GM18508 (cell line): ENCODE measurements at regions not wholly inside any gene's neighbourhood (a gene's known extent, or its start where the extent isn't known, plus 50 kb on each side); places are given as distances from the start of the nearest gene placed in this dataset.

Source experiments
- ATAC-seq: cut with Tn5 transposase; IDR thresholded peaks from one replicate; pipeline ENCODE4 v1.9.1; 2021; ENCODE audit warnings: moderate number of reproducible peaks; ENCODE audit not compliant: insufficient read depth, unreplicated experiment

- ATAC-seq, result no peak
Measured at GRCh38 chr3:189449084-189449483, 182.1 kb upstream of the TP63 start.

- no peak for ATAC-seq
Measured at GRCh38 chr3:189455009-189455408, 176.2 kb upstream of the TP63 start.

DNA sequence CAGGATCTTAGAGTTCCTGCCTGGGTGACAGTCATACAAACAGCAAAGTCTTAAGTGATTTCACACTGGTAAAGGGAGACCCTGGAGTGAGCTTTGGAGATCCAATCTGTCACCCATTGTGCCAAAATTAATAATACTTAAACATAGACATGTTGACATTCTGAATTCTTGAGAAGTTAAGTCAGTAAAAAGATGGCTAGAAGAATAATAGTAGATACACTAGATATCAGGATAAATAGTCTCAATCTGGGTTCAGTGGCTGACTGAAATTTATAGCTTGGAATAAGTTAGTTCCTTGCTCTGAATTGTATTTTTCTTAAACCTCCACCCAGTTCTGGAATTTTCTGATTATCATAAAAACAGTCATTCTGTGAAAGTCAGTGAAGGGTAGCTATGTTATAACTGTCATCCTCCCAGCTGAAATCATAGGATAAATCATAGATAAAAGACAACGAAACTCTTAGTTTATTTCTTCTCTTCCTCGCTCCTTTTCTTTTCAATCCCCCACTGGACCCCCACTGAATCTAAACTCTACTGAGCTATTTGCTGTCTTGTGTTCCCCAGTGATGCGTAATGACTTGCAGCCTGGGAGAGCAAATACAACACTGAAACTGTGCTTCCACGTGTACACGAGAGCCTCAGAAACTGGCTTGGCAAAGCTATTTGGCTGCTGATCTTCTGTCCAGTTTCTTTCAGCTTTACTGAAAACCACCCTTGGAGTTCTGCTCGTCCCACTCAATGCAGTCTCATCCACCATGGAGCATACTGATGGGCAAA is 175.4 kb upstream of the TP63 start:
- no peak for ATAC-seq

DNA sequence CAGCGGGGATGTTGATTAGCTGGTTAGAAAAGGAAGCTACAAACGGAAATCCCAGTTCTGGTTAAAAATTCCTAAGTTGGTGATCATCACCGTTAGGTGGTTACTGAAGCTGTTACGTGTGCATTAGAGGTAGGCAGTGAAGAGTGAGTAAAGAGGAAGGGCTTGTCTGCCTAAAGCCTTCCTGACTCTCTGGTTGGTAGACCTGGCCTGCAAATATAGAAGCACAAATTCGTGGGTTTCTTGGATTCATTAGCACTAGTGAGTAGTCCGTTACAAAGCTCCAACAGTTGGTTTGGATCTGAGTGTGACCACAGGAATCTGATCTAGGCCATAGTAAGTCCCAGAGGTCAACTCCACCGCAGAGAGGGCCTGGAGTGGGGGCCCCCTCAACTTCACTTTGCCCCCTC is 174.0 kb upstream of the TP63 start:
- ATAC-seq, result no peak

- ATAC-seq, result no peak
Measured at GRCh38 chr3:189457631-189458412, 173.4 kb upstream of the TP63 start.

DNA sequence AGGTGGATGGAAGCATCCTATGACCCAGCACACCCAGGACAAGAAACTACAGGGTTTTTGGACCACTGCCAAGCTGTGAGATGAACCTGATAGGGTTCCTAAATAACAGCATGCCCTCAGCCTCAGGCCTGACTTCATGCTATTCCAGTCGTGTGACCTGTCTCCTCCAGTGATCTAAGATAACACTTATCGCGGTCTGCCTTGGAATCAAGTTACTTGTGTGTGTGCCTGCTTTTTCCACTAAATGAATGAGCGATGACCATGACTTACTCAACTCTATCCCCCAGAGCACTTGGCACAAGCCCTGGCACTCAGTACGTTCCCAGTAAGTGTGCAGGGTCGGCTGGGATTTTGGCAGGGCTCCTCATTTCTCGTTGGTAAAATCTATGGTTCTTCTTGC is 172.7 kb upstream of the TP63 start:
- ATAC-seq, result no peak

- no peak for ATAC-seq
Measured at GRCh38 chr3:189459231-189459630, 172.0 kb upstream of the TP63 start.

DNA sequence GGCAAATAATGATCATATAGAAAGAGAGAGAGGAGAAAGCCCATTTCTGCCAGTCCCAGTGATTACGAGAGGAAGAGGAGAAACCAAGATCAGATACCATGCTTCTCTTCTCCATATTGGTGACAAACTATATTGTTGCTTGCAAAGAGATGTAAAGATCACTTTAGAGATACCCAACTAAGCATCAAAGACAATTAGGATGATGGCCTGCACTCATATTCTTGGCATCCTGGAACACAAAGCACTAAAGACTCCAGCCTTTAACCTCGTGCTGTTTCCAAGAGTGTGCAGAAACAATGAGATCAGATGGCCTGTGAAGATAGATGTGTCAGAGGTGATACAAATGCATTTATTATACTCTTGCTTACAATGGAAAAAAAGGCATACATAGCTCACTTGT is 170.7 kb upstream of the TP63 start:
- ATAC-seq, result no peak

GRCh38 chr3:189464799-189465198 is 166.4 kb upstream of the TP63 start:
- ATAC-seq, result no peak

DNA sequence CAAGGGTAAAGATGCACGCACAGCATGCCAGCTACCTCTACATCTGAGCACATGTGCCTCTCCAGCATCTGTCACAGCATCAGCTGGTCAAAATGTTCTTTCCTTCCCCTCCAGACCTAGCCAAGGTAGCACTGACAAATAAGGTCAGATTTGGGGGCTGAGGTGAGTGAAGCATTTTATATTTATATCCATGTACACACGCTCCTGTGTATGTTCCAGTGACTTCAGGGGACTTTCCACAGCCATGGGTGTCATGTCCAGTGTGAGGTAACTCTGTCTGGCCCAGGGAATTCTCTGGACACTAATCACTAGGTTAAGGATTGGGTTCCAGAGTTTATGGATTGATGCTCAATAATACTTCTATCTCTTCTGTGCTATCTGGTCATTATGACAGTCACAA is 165.2 kb upstream of the TP63 start:
- ATAC-seq, result no peak

GRCh38 chr3:189467451-189467850 is 163.7 kb upstream of the TP63 start:
- ATAC-seq, result no peak

GRCh38 chr3:189474944-189475343 is 156.2 kb upstream of the TP63 start:
- ATAC-seq, result no peak

DNA sequence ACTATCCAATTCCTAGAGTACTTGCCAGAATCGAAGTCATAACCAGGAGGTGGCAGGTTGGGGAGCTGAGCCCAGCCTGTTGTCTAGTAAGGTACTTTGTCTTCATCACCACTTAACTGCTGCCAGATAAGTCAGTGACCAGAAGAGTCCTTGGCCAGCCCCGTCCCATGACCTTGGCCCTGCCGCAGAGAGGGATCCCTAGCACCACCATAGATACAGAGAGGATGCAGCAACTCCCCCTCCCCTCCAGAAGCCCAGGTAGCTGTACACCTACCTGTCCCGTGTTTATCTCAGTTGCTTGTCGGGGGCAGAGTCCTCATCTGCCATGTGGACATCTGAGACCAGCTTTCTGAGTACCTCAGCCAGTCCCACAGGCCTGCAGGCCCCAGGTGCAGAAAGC is 153.6 kb upstream of the TP63 start:
- ATAC-seq, result no peak

DNA sequence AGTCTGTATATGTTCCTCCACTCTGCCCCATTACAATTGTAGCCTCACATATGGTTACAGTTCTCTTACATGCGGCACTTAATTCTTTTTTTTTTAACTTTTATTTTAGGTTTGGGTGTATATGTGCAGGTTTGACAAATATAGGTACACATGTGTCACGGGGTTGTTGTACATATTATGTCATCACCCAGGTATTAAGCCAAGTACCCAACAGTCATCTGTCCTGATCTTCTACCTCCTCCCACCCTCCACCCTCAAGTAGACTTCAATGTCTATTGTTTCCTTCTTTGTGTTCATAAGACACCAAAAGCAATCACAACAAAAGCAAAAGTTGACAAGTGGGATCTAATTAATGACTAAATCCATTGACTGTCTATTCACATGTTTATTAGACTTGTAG is 144.6 kb upstream of the TP63 start:
- no peak for ATAC-seq

GRCh38 chr3:189488241-189488767 is 142.9 kb upstream of the TP63 start:
- no peak for ATAC-seq

GRCh38 chr3:189490337-189490736 is 140.9 kb upstream of the TP63 start:
- no peak for ATAC-seq

GRCh38 chr3:189490749-189491148 is 140.4 kb upstream of the TP63 start:
- ATAC-seq, result no peak

DNA sequence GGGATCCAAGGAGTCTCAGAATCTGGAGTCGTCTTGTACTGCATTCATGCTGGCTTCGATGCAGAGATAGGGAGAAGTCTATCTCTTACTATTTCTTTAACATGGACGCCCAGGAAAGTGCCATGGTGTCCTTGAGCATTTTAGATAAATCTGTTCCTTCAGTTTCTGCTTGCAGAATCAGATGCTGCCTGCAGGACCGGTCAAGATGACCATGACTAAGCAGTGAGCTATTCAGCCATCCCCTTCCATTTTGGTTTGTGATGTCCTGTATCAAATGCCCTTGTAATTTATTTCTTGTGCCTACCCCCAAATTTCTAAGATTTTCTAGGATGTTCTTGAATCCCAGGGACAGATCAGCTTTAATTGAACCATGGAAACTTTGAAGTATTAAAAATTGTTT is 139.4 kb upstream of the TP63 start:
- no peak for ATAC-seq

DNA sequence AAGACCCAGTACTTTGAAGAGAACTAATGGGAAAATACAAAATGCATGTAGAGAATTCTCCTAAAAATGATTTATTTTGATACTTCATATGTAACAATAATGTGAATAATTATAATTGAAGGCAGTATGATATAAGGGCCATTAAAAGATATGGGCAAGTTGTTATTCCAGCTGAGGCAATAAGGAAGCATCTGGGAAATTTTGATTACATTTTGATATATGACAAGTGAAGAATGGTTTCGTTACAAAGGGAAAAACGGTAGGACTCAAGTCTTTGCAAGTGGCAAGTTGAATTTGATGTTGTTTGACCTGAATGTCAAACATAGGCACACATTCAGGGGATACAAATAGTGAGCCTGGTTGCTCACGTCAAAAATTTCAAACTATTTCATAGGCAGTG is 137.9 kb upstream of the TP63 start:
- no peak for ATAC-seq

GRCh38 chr3:189494632-189495031 is 136.6 kb upstream of the TP63 start:
- ATAC-seq, result no peak

DNA sequence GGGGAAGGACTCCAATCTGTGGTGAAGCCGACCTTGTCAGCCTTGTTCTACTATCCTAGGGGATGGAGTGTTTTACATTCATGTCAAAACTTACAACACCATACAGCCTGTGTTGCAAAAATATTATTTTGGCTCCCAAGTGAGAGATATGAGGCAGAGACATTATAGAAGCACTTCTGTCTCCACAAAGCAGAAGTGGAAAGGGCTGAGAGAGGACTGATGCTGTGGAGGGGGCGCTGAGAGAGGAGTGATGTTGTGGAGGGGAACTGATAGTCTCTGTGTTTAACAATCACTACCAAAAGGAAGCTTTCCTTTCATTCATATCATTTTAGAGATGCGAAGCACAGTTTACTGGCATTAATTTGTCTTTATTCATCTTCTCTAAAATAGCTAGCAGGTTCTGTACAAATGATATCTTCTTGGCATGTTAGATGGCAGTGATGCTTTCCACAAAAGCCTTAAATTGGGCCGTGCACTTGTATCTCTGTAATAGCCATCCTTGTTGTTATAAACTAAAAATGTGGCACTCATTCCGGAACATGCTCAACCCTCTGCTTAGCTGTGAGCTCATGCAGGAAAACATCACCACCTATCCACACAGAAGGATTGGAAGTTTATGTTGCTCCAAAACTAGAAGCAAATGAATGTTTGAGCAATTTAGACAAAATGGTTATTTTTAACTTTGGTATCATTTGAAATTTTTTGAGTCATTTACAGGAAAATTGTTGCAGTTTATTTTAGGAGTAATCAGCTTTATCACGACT is 134.6 kb upstream of the TP63 start:
- no peak for ATAC-seq
